Endodermal cell (in vitro differentiated cells): ENCODE measurements at regions not wholly inside any gene's neighbourhood (a gene's known extent, or its start where the extent isn't known, plus 50 kb on each side); places are given as distances from the start of the nearest gene placed in this dataset.

Source experiments
- DNase-seq: peaks from one replicate; pipeline ENCODE4 v3.0.0-alpha.2; 2017
- H3K27ac ChIP-seq: 2 replicates; pipeline ENCODE4 v1.5.1; 2013; ENCODE audit warnings: mild to moderate bottlenecking, low read depth, low read length, moderate library complexity
- H3K27me3 ChIP-seq: 2 replicates; pipeline ENCODE4 v1.6.1; 2013; ENCODE audit warnings: mild to moderate bottlenecking, low read length, moderate library complexity; ENCODE audit not compliant: insufficient read depth, control insufficient read depth, poor library complexity, severe bottlenecking
- H3K36me3 ChIP-seq: 2 replicates; pipeline ENCODE4 v1.7.0; 2013; ENCODE audit warnings: mild to moderate bottlenecking, low read length, moderate library complexity; ENCODE audit not compliant: control insufficient read depth, insufficient read depth
- H3K4me1 ChIP-seq: one replicate; pipeline ENCODE4 v1.7.0; 2013; ENCODE audit warnings: low read length; ENCODE audit not compliant: control insufficient read depth, insufficient read depth
- H3K4me3 ChIP-seq: 2 replicates; pipeline ENCODE4 v1.5.1; 2013; ENCODE audit warnings: mild to moderate bottlenecking, low read length, moderate library complexity
- H3K9ac ChIP-seq: 2 replicates; pipeline ENCODE4 v1.6.1; 2013; ENCODE audit warnings: mild to moderate bottlenecking, low read length, moderate library complexity; ENCODE audit not compliant: poor library complexity, severe bottlenecking; ENCODE audit errors: extremely low read depth
- H3K9me3 ChIP-seq: 2 replicates; pipeline ENCODE4 v1.6.1; 2013; ENCODE audit warnings: mild to moderate bottlenecking, low read length, moderate library complexity; ENCODE audit not compliant: control insufficient read depth
- H3K27ac Mint-ChIP-seq: 2 replicates; pipeline ENCODE4 v1.8.0; 2020; ENCODE audit warnings: mixed read lengths
- H3K27me3 Mint-ChIP-seq: 2 replicates; pipeline ENCODE4 v1.8.0; 2021; ENCODE audit warnings: mild to moderate bottlenecking, mixed read lengths; ENCODE audit not compliant: insufficient read depth
- H3K36me3 Mint-ChIP-seq: 2 replicates; pipeline ENCODE4 v1.8.0; 2020; ENCODE audit warnings: low read depth, mixed read lengths
- H3K4me1 Mint-ChIP-seq: 2 replicates; pipeline ENCODE4 v1.8.0; 2020; ENCODE audit warnings: mixed read lengths
- H3K4me3 Mint-ChIP-seq: 2 replicates; pipeline ENCODE4 v1.8.0; 2020; ENCODE audit warnings: mild to moderate bottlenecking, moderate library complexity, mixed read lengths
- H3K9me3 Mint-ChIP-seq: 2 replicates; pipeline ENCODE4 v1.8.0; 2020; ENCODE audit warnings: mild to moderate bottlenecking, mixed read lengths
- WGBS, 2 experiments: methylation state at CpG; one replicate each; pipeline versions ENCODE4 v1.1.5 to v1.1.7; 2013; ENCODE audit warnings: missing lambda C conversion rate in 2 of 2, mixed read lengths in 1 of 2; ENCODE audit not compliant: insufficient coverage in 1 of 2, insufficient read length in 1 of 2; 5-methylcytosine and 5-hydroxymethylcytosine counted together
- TF ChIP-seq, protein P1 (sequence below): fragments of 200-600 bp; sonication (generic); conservative IDR thresholded peaks from 2 replicates; pipeline ENCODE4 v1.5.0; 2021; ENCODE audit warnings: antibody characterized with exemption, mild to moderate bottlenecking

DNA sequence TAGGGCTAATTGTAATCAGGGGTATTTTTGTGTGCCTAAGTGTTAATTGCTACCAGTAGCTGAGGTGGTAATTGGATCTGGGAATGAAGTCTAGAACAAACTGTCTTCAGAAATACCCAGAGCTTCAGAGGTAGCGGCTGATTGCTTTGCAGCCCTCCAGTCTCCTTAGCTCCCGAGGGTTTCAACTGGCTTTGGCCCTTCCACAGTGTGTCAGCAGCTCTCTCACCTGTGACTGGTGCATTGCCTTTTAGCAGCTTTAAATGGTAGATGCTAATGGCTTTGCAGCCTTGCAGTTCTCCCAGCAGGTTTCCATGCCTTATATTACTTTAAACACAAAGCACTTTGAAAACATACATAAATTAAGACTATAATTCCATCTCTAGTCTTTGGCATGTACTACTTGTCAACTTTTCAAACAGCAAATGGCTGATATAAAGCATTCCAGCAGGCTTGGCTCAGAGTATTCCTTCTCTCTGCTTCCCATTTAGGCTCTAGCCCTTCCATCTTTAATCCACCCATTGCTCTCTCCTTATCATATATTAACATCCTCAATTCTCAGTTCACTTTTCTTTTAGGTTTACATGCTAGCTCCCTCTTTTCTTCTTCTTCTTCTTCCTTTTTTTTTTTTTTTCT, 156.4 kb upstream of the GALNT13 start:
- H3K9me3 Mint-ChIP-seq, result peaks cover 10% of the 10 kb centered on the region
- DNase-seq, result peak; percentile 49
- TF ChIP-seq, protein P1, sequence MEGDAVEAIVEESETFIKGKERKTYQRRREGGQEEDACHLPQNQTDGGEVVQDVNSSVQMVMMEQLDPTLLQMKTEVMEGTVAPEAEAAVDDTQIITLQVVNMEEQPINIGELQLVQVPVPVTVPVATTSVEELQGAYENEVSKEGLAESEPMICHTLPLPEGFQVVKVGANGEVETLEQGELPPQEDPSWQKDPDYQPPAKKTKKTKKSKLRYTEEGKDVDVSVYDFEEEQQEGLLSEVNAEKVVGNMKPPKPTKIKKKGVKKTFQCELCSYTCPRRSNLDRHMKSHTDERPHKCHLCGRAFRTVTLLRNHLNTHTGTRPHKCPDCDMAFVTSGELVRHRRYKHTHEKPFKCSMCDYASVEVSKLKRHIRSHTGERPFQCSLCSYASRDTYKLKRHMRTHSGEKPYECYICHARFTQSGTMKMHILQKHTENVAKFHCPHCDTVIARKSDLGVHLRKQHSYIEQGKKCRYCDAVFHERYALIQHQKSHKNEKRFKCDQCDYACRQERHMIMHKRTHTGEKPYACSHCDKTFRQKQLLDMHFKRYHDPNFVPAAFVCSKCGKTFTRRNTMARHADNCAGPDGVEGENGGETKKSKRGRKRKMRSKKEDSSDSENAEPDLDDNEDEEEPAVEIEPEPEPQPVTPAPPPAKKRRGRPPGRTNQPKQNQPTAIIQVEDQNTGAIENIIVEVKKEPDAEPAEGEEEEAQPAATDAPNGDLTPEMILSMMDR, result no peak
- Histone ChIP-seq H3K27ac (no peak overlapping the region), H3K27me3 (no peaks in the 10 kb centered on the region), H3K4me3 (no peak overlapping the region), H3K36me3 (no peaks in the 10 kb centered on the region), H3K9ac (no peak overlapping the region), H3K9me3 (no peaks in the 10 kb centered on the region), H3K4me1 (peaks cover 8% of the 10 kb centered on the region)
- 90 to 100% methylated on average over 1 to 2 of the region's 2 CpGs for WGBS, 2 experiments
- no peak overlapping the region for H3K27ac Mint-ChIP-seq
- H3K4me1 Mint-ChIP-seq, result peaks cover 16% of the 10 kb centered on the region
- H3K4me3 Mint-ChIP-seq, result no peak overlapping the region
- H3K36me3 Mint-ChIP-seq, result peaks cover 2% of the 10 kb centered on the region
- no peaks in the 10 kb centered on the region for H3K27me3 Mint-ChIP-seq

DNA sequence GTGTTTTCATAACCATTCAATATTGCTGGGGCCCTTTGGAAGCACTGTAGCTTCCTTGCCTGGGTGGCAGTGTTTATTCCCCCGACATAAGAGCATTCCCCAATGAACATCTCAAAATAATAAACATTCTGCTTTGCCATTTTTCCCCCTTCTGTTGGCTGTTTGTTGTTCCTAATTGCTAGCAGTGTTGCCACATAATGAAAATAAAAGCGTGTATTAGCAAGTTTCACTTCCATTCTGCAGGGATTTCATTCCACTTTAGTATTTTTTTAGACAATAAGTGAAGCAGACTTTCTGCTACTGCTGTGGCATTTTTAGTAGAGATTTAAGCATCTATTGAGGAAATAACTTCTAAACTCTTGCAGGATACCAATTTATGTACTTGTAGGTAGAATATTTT, 154.7 kb upstream of the GALNT13 start:
- Mint-ChIP-seq H3K9me3 (peaks cover 12% of the 10 kb centered on the region), H3K36me3 (peaks cover 2% of the 10 kb centered on the region), H3K27ac (no peak overlapping the region), H3K4me1 (peaks cover 16% of the 10 kb centered on the region), H3K27me3 (no peaks in the 10 kb centered on the region), H3K4me3 (no peak overlapping the region)
- no peak overlapping the region for H3K9ac ChIP-seq
- 84 to 100% methylated on average over 1 to 2 of the region's 2 CpGs for WGBS, 2 experiments
- H3K27me3 ChIP-seq, result no peaks in the 10 kb centered on the region
- no peak overlapping the region for H3K27ac ChIP-seq
- H3K4me1 ChIP-seq, result peaks cover 8% of the 10 kb centered on the region
- no peak overlapping the region for H3K4me3 ChIP-seq
- TF ChIP-seq, protein P1, result no peak
- no peaks in the 10 kb centered on the region for H3K9me3 ChIP-seq
- H3K36me3 ChIP-seq, result no peaks in the 10 kb centered on the region
- no peak for DNase-seq

DNA sequence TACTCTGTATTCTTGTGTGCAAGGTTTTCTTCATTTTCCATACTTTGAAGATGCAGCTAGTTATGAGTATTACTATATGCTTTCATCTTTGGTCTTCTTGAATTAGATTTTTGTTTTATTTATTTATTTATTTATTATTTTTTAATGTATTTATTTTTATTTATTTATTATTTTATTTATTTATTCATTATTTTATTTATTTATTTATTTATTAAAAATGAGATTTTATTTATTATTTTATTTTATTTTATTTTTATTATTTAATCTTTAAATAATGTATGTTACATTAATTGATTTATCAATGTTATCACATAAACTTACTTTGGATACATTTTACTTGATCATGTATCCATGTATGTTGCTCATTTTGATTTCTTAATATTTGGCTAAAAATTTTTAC, 132.3 kb upstream of the GALNT13 start:
- no peak for DNase-seq
- Histone ChIP-seq H3K27me3 (no peaks in the 10 kb centered on the region), H3K27ac (no peak overlapping the region), H3K36me3 (no peaks in the 10 kb centered on the region), H3K4me1 (peaks cover 4% of the 10 kb centered on the region), H3K9ac (no peak overlapping the region), H3K4me3 (no peak overlapping the region), H3K9me3 (no peaks in the 10 kb centered on the region)
- Mint-ChIP-seq H3K4me1 (peaks cover 12% of the 10 kb centered on the region), H3K27ac (no peak overlapping the region), H3K9me3 (no peaks in the 10 kb centered on the region), H3K36me3 (no peaks in the 10 kb centered on the region), H3K27me3 (no peaks in the 10 kb centered on the region), H3K4me3 (no peak overlapping the region)
- TF ChIP-seq, protein P1, result no peak
